ENCODE measurements at regions not wholly inside any gene's neighbourhood (a gene's known extent, or its start where the extent isn't known, plus 50 kb on each side); places are given as distances from the start of the nearest gene placed in this dataset.

DNA sequence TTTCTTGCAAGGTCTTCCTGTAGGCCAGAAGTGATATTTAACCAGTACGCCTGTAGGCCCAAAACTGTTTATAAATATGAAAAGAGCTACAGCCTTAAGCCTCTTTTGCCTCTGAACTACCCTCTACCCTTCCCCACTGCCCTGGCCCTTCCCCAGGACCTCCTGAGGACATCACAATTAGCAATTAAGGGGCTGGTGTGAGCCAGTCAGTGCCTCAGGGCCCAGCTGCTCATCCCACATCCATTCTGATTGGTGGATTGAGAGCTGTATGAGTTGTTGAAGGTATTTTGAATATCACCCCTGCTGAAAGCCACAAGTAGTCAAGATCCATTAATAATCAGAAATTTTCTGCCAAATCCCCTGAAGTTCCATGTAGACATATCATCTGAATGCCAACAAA lies 126.3 kb upstream of the TACR1 start:
- H3K9me3 ChIP-seq, result no peaks in the 10 kb centered on the region
- H3K27me3 ChIP-seq, result no peaks in the 10 kb centered on the region
- no peak overlapping the region for H3K4me3 ChIP-seq

DNA sequence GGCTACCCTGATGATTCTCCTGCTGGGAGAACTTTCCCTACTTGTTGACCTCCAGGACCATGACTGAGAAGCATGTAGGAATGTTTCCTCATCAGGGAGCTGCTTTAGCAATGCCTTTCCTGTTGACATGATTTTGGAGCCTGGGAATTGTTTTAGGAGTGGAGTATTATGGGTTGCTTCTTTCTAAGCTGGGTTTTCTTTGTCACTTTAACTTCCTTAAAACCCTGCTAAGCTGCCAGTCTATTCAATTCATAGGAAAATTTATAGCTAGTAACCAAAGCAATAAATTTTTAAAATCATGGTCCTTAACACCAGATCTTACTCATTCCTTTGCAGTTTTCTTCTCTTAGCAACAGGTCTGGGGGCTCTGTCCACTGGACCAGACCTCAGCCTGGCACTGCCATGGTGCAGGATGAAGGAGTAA lies 125.6 kb upstream of the TACR1 start:
- Histone ChIP-seq H3K4me3 (no peak overlapping the region), H3K4me1 (no peaks in the 10 kb centered on the region), H3K9me3 (no peaks in the 10 kb centered on the region), H3K36me3 (ENCODE audit: low read depth, missing control alignments) (no peaks in the 10 kb centered on the region), H3K27me3 (no peaks in the 10 kb centered on the region), H3K27ac (no peak overlapping the region)
- DNase-seq, result no peak
- TF ChIP-seq POLR2A (IDR thresholded peaks at IDR 0.05), result no peak
- TF ChIP-seq, protein P1, sequence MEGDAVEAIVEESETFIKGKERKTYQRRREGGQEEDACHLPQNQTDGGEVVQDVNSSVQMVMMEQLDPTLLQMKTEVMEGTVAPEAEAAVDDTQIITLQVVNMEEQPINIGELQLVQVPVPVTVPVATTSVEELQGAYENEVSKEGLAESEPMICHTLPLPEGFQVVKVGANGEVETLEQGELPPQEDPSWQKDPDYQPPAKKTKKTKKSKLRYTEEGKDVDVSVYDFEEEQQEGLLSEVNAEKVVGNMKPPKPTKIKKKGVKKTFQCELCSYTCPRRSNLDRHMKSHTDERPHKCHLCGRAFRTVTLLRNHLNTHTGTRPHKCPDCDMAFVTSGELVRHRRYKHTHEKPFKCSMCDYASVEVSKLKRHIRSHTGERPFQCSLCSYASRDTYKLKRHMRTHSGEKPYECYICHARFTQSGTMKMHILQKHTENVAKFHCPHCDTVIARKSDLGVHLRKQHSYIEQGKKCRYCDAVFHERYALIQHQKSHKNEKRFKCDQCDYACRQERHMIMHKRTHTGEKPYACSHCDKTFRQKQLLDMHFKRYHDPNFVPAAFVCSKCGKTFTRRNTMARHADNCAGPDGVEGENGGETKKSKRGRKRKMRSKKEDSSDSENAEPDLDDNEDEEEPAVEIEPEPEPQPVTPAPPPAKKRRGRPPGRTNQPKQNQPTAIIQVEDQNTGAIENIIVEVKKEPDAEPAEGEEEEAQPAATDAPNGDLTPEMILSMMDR (IDR thresholded peaks at IDR 0.05), result no peak
- intact Hi-C loops (cut with DNase I; ENCODE audit: low total_unique reads), result no loop called here

More for the DNA sequence above, 126.3 kb upstream of the TACR1 start:
- 79% methylated on average over 1 of the region's 1 CpG for WGBS, 2 donors
- H3K36me3 ChIP-seq (ENCODE audit: low read depth, missing control alignments), result no peaks in the 10 kb centered on the region
- no peak overlapping the region for H3K27ac ChIP-seq
- no peak for TF ChIP-seq POLR2A (IDR thresholded peaks at IDR 0.05)
- TF ChIP-seq, protein P1 (IDR thresholded peaks at IDR 0.05), result no peak
- no peaks in the 10 kb centered on the region for H3K4me1 ChIP-seq
- DNase-seq, result no peak
- intact Hi-C loops (cut with DNase I; ENCODE audit: low total_unique reads), result no loop called here

DNA sequence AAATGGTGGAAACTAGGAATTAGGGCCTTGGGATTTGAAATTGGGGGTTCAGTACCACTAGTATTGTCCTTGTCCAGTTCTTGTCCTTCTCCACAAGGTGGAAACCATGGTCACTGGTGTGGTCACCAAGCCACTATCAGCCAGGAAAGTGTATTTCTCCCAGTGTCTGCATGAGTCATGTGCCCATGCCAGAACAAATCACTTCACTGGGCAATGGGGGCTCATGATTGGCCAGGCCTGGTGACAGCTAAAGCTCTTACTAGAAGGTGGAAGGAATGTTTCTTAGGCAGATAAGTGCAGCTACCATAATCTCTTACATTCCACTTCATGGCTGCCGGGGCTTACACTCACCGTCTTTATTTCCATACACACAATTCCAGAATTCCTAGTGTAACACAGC lies 124.8 kb upstream of the TACR1 start:
- Histone ChIP-seq H3K36me3 (ENCODE audit: low read depth, missing control alignments) (no peaks in the 10 kb centered on the region), H3K4me1 (no peaks in the 10 kb centered on the region), H3K27ac (no peak overlapping the region), H3K9me3 (no peaks in the 10 kb centered on the region), H3K4me3 (no peak overlapping the region), H3K27me3 (no peaks in the 10 kb centered on the region)
- 95 to 98% methylated on average over 2 of the region's 2 CpGs for WGBS, 2 donors
- no peak for TF ChIP-seq POLR2A (IDR thresholded peaks at IDR 0.05)
- TF ChIP-seq, protein P1 (IDR thresholded peaks at IDR 0.05), result no peak
- intact Hi-C loops (cut with DNase I; ENCODE audit: low total_unique reads), result no loop called here
- DNase-seq, result no peak

DNA sequence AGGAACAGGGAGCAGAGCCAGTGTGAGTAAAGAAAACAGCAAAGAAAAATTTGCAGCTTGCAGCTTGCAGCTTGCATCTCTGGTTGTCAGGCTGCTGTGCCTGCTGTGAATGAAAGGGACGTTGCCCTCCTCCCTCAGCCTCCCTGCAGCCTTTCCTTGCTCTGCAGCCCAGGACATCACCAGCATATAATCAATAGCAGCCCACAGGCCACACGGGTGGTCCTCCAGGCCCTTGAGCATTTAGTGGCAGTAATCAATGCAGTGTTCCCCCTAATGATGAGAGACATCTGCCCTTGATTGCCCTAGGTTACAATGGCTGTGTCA lies 122.2 kb upstream of the TACR1 start:
- TF ChIP-seq POLR2A (IDR thresholded peaks at IDR 0.05), result no peak
- TF ChIP-seq, protein P1 (IDR thresholded peaks at IDR 0.05), result no peak
- intact Hi-C loops (cut with DNase I; ENCODE audit: low total_unique reads), result no loop called here
- WGBS, 2 donors, result 46 to 47% methylated on average over 2 of the region's 2 CpGs
- Histone ChIP-seq H3K9me3 (no peaks in the 10 kb centered on the region), H3K36me3 (ENCODE audit: low read depth, missing control alignments) (no peaks in the 10 kb centered on the region), H3K27me3 (no peaks in the 10 kb centered on the region), H3K27ac (no peak overlapping the region), H3K4me3 (no peak overlapping the region), H3K4me1 (no peaks in the 10 kb centered on the region)
- DNase-seq, result no peak

DNA sequence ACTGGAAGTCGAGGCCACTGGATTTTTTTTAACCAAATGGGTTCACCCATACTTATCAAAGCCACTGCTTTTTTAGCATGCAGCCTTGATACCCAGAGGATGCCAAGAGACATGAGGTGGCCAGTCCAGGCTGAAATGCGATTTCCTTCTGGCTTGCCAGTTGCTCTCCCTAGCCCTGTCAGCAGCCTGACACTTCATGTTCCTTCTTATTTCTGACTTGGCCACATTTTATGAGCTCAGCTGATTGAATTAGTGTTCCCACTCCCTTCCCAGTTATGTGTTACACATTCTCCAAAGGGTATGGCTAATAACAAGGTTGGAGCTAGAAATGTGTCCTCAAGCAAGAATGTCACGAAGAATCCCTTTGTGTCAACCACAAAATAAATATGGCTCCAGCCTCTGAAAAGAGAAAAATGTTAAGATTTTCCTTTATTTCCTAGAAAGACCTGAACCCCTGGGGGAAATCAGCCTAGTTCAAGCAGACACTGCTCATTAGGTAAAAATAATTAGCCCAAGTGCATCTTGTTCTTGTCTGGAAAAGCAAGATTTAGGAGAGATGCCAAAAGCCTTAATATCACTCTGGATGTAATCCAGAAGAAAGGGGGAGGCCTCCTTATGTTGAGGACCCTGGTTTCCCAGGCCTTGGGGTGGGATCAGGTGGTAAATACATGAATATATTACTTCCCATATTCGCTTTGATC lies 121.7 kb upstream of the TACR1 start:
- H3K4me1 ChIP-seq, result no peaks in the 10 kb centered on the region
- DNase-seq, result no peak
- WGBS, 2 donors, result 54 to 60% methylated on average over 4 of the region's 4 CpGs
- H3K9me3 ChIP-seq, result no peaks in the 10 kb centered on the region
- no peaks in the 10 kb centered on the region for H3K36me3 ChIP-seq (ENCODE audit: low read depth, missing control alignments)
- no peak overlapping the region for H3K4me3 ChIP-seq
- no peaks in the 10 kb centered on the region for H3K27me3 ChIP-seq
- TF ChIP-seq POLR2A (IDR thresholded peaks at IDR 0.05), result no peak
- TF ChIP-seq, protein P1 (IDR thresholded peaks at IDR 0.05), result no peak
- no peak overlapping the region for H3K27ac ChIP-seq
- intact Hi-C loops (cut with DNase I; ENCODE audit: low total_unique reads), result no loop called here

Data from testis (tissue), 2 donors.